MV-4-11 (cell line): ENCODE measurements at regions not wholly inside any gene's neighbourhood (a gene's known extent, or its start where the extent isn't known, plus 50 kb on each side); places are given as distances from the start of the nearest gene placed in this dataset.
"Not testable (repeated sequence)": the region's sequence is repeated elsewhere in the genome, so short reads cannot be mapped to it uniquely, and the experiment has no call there.

ENCODE experiments used
- DNase-seq: peaks from one replicate; lab custom pipeline; 2025; lab: John Stamatoyannopoulos, UW

GRCh38 chr14:99995700-99996356 is 69.4 kb upstream of the EVL start:
- DNase-seq = peak; percentile 94

GRCh38 chr14:99996951-99997571 is 68.2 kb upstream of the EVL start:
- no peak for DNase-seq

- DNase-seq = not testable (repeated sequence)
Measured at GRCh38 chr14:100000398-100000797, 64.8 kb upstream of the EVL start.

GRCh38 chr14:100004392-100004791 is 60.8 kb upstream of the EVL start:
- DNase-seq = no peak

GRCh38 chr14:100007254-100007653 is 58.0 kb upstream of the EVL start:
- peak; percentile 31 for DNase-seq

GRCh38 chr14:100009802-100010201 is 55.4 kb upstream of the EVL start:
- DNase-seq = not testable (repeated sequence)

- DNase-seq = no peak
Measured at GRCh38 chr14:100010679-100011078, 54.5 kb upstream of the EVL start.

GRCh38 chr14:100011628-100012325 is 53.4 kb upstream of the EVL start:
- no peak for DNase-seq

- DNase-seq = no peak
Measured at GRCh38 chr14:100012478-100013327, 52.5 kb upstream of the EVL start.

GRCh38 chr14:100015251-100015655 is 50.0 kb upstream of the EVL start:
- DNase-seq = peak; percentile 97
